Transverse colon (tissue), 4 donors: ENCODE measurements at regions not wholly inside any gene's neighbourhood (a gene's known extent, or its start where the extent isn't known, plus 50 kb on each side); places are given as distances from the start of the nearest gene placed in this dataset.

ENCODE experiments used
- DNase-seq: peaks from one replicate; pipeline ENCODE4 v3.0.0-alpha.2; 2019
- H3K27ac ChIP-seq, 4 donors: fragments of 200-600 bp; sonication (generic); 2 replicates each; pipeline ENCODE4 v1.5.1; 2016 to 2018; ENCODE audit warnings: inconsistent platforms in 4 of 4
- H3K27me3 ChIP-seq: fragments of 200-600 bp; sonication (generic); 2 replicates; pipeline ENCODE4 v1.5.1; 2017; ENCODE audit warnings: inconsistent platforms
- H3K36me3 ChIP-seq, 4 donors: fragments of 200-600 bp; sonication (generic); 2 replicates each; pipeline ENCODE4 v1.5.1; 2017 to 2019; ENCODE audit warnings: inconsistent platforms in 4 of 4
- H3K4me1 ChIP-seq, 4 donors: fragments of 200-600 bp; sonication (generic); 2 replicates each; pipeline ENCODE4 v1.5.1; 2017 to 2020; ENCODE audit warnings: inconsistent platforms in 4 of 4
- H3K4me3 ChIP-seq, 4 donors: fragments of 200-600 bp; sonication (generic); 1 replicate in 1 of 4; 2 replicates in 3 of 4; pipeline versions ENCODE4 v1.5.1 to v1.6.1; 2017 to 2019; ENCODE audit warnings: inconsistent platforms in 4 of 4
- H3K9me3 ChIP-seq, 2 donors: fragments of 200-600 bp; sonication (generic); 2 replicates each; pipeline ENCODE4 v1.5.1; 2017 to 2019; ENCODE audit warnings: inconsistent platforms in 2 of 2
- EP300 ChIP-seq: sonication (generic); formaldehyde crosslinking; IDR thresholded peaks from one replicate; pipeline ENCODE4 v1.6.1; 2017; ENCODE audit warnings: antibody characterized with exemption, low read depth
- POLR2A ChIP-seq: fragments of 450-650 bp; IDR thresholded peaks from one replicate; pipeline ENCODE4 v1.6.1; 2016; ENCODE audit warnings: antibody characterized with exemption, mild to moderate bottlenecking, moderate library complexity
- POLR2AphosphoS5 ChIP-seq, 3 donors: sonication (generic); formaldehyde crosslinking; IDR thresholded peaks; one replicate each; pipeline ENCODE4 v1.6.1; 2016; ENCODE audit warnings: antibody characterized with exemption in 3 of 3
- WGBS, 2 donors: methylation state at CpG; one replicate each; pipeline ENCODE4 v1.1.5; 2018; ENCODE audit warnings: low coverage in 1 of 2; 5-methylcytosine and 5-hydroxymethylcytosine counted together
- in situ Hi-C, 4 donors: fragments of 200-750 bp; cut with MboI; loops; one replicate each; pipeline versions ENCODE4 v1.15.0 to v1.15.1; 2017; ENCODE audit warnings: low sequenced_read_pairs in 3 of 4, low pct_ligation_motif_present in 1 of 4, low pct_unique_long_range_greater_than_20kb in 1 of 4
- intact Hi-C: fragments of 100-400 bp; cut with DNase I; formaldehyde crosslinking; loops from one replicate; pipeline ENCODE4 v1.15.1; 2023; ENCODE audit warnings: low total_unique reads
- TF ChIP-seq, protein P1 (sequence below), 5 experiments: fragments of 200-600 bp in 3 of 5; fragments of 450-650 bp in 2 of 5; sonication (generic) in 3 of 5; IDR thresholded peaks; 1 replicate in 2 of 5; 2 replicates in 3 of 5; pipeline ENCODE4 v1.5.1; 2016 to 2017; ENCODE audit warnings: antibody characterized with exemption in 5 of 5, inconsistent platforms in 3 of 5, mild to moderate bottlenecking in 2 of 5, moderate library complexity in 1 of 5

DNA sequence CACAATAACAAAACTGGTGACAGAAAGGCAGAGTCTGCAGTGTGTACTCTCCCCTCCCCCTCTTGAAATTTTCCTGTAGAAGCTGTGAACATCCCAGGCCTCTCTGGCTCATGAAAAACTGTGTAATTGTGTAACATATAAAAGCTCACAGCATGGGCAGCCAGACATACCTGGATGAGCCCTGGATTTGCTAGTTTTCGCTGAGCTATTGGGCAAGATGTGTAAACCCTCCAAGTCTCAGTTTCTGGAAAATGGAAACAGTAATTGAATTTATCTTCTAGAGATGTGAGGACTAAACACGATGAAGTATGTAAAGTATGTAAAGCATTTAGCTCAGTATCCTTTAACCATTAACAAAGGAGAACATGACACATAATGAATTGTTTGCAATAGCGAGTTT, 143.2 kb upstream of the ANKH start:
- TF ChIP-seq POLR2A (no peak), EP300 (no peak), POLR2AphosphoS5 (IDR thresholded peaks at IDR 0.05) (no peak)
- TF ChIP-seq, protein P1, sequence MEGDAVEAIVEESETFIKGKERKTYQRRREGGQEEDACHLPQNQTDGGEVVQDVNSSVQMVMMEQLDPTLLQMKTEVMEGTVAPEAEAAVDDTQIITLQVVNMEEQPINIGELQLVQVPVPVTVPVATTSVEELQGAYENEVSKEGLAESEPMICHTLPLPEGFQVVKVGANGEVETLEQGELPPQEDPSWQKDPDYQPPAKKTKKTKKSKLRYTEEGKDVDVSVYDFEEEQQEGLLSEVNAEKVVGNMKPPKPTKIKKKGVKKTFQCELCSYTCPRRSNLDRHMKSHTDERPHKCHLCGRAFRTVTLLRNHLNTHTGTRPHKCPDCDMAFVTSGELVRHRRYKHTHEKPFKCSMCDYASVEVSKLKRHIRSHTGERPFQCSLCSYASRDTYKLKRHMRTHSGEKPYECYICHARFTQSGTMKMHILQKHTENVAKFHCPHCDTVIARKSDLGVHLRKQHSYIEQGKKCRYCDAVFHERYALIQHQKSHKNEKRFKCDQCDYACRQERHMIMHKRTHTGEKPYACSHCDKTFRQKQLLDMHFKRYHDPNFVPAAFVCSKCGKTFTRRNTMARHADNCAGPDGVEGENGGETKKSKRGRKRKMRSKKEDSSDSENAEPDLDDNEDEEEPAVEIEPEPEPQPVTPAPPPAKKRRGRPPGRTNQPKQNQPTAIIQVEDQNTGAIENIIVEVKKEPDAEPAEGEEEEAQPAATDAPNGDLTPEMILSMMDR (IDR thresholded peaks at IDR 0.05) = no peak
- H3K4me1 ChIP-seq = peaks cover 0 to 13% (median 8%) of the 10 kb centered on the region in 4 donors
- H3K9me3 ChIP-seq = no peaks in the 10 kb centered on the region
- H3K27ac ChIP-seq = no peak overlapping the region
- no peak overlapping the region for H3K4me3 ChIP-seq
- intact Hi-C loops = loop anchor here (5.0 kb wide), 1 partner anchor 283 kb away; no protein-coding TSS in a partner anchor
- WGBS, 2 donors = 53 to 57% methylated on average over 2 to 3 of the region's 3 CpGs
- DNase-seq = no peak
- no peaks in the 10 kb centered on the region for H3K36me3 ChIP-seq
- in situ Hi-C loops = loop anchor here (10.0 to 25.0 kb wide), 4 partner anchors 290 to 1028 kb away; no protein-coding TSS in a partner anchor
- no peaks in the 10 kb centered on the region for H3K27me3 ChIP-seq

DNA sequence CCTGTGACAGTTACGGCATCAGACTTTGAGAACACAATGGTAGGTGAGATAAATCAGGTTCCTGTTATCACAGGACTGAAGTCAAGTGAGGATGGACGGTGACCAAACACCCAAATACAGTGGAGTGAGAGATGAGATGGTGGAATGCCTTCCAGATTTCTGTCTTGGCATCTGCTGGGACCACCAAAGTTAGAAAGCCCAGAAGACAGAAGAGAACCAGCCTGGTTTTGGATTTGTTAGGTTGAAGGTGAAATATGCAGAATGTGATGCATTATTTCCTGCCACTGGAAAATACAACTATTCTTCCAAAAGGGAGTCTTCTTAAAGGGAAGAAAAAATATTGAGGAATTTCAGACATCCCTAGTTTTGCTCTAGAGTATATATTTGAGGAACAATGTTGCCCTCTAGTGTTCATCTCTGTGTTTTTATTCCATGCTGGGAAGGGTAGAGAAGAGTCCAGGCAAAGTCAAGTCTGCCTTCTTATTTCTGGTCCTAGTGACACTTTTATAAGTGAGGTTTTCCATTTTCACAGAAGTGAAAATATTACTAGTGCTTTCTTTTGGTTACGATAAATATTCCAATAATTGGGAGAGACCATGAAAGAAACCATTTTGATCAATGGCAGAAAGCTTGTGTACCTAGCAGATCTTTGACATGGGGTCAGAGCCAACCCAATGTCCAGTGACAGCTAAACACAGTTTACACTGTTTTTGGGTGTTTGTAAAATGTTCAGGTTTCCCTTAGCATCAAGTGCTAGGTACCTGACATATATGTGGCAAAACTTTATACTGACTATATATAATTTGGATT, 142.3 kb upstream of the ANKH start:
- Histone ChIP-seq H3K27me3 (no peaks in the 10 kb centered on the region), H3K27ac (no peak overlapping the region), H3K9me3 (no peaks in the 10 kb centered on the region), H3K36me3 (no peaks in the 10 kb centered on the region), H3K4me3 (no peak overlapping the region), H3K4me1 (peaks cover 4 to 22% (median 15%) of the 10 kb centered on the region in 4 donors)
- no peak for TF ChIP-seq POLR2AphosphoS5 (IDR thresholded peaks at IDR 0.05)
- TF ChIP-seq, protein P1 (IDR thresholded peaks at IDR 0.05) = peak; percentile 64 to 76 (median 71)
- in situ Hi-C loops (loop anchor here (10.0 to 25.0 kb wide), 4 partner anchors 289 to 1027 kb away; no protein-coding TSS in a partner anchor), intact Hi-C loops (loop anchor here (5.0 kb wide), 1 partner anchor 282 kb away; no protein-coding TSS in a partner anchor)
- 33 to 48% methylated on average over 3 of the region's 3 CpGs for WGBS, 2 donors
- no peak for DNase-seq

DNA sequence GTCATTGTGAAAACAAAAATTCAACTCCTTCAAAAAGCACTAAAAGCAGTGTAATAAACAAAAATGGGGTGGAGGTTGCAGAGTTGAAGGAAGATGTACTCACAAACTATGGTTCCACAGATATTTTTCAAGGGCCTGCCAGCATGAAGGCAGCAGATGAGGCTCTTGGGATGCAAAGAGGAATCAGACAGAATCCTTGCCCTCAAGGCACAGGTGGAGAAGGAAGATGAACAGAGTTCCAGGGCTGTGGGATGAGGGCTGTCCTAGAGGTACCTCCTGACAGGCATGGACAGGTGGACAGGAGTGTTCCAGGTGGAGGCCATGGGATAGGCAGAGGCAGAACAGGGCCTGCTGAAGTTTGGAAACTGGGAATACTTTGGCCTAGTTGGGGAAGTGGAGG, 140.5 kb upstream of the ANKH start:
- no peak overlapping the region for H3K27ac ChIP-seq

DNA sequence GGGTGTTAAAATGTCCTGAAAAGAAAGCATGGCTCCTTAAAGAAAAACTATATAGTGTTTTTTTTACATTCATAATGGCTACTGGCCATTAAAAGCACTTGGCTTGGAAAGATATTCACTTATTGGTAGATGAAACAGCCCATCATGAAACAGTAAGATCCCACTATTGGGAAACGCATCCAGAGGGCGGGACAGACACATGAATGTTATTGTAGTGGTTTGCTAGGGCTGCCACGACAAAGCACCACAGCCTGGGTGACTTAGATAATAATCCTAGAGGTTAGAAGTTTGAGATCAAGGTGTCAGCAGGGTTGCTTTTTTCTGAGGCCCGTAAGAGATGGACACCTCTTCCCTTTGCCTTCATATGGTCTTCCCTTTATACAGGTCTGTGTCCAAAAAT, 139.4 kb upstream of the ANKH start:
- DNase-seq = no peak
- Histone ChIP-seq H3K9me3 (no peaks in the 10 kb centered on the region), H3K27me3 (no peaks in the 10 kb centered on the region), H3K4me3 (no peak overlapping the region), H3K36me3 (no peaks in the 10 kb centered on the region), H3K4me1 (peaks cover 13 to 38% (median 26%) of the 10 kb centered on the region in 4 donors), H3K27ac (no peak overlapping the region)
- WGBS, 2 donors = 73 to 74% methylated on average over 4 of the region's 4 CpGs
- in situ Hi-C loops = loop anchor here (10.0 to 25.0 kb wide), 4 partner anchors 286 to 1024 kb away; no protein-coding TSS in a partner anchor
- TF ChIP-seq EP300 (no peak), POLR2A (no peak), POLR2AphosphoS5 (IDR thresholded peaks at IDR 0.05) (no peak)
- TF ChIP-seq, protein P1 (IDR thresholded peaks at IDR 0.05) = no peak
- intact Hi-C loops = loop anchor here (5.0 kb wide), 1 partner anchor 279 kb away; no protein-coding TSS in a partner anchor

More for the DNA sequence above, 140.5 kb upstream of the ANKH start:
- H3K4me1 ChIP-seq = peaks cover 13 to 38% (median 26%) of the 10 kb centered on the region in 4 donors
- H3K9me3 ChIP-seq = no peaks in the 10 kb centered on the region
- in situ Hi-C loops = loop anchor here (10.0 to 25.0 kb wide), 4 partner anchors 287 to 1025 kb away; no protein-coding TSS in a partner anchor
- H3K36me3 ChIP-seq = no peaks in the 10 kb centered on the region
- no peak for DNase-seq
- intact Hi-C loops = loop anchor here (5.0 kb wide), 1 partner anchor 280 kb away; no protein-coding TSS in a partner anchor
- no peak overlapping the region for H3K4me3 ChIP-seq
- TF ChIP-seq POLR2AphosphoS5 (IDR thresholded peaks at IDR 0.05) (no peak), POLR2A (no peak), EP300 (no peak)
- H3K27me3 ChIP-seq = no peaks in the 10 kb centered on the region
